C4-2B (cell line): ENCODE measurements at regions not wholly inside any gene's neighbourhood (a gene's known extent, or its start where the extent isn't known, plus 50 kb on each side); places are given as distances from the start of the nearest gene placed in this dataset.

ENCODE experiments used
- H3K27ac ChIP-seq: fragments of 450-650 bp; 2 replicates; pipeline ENCODE4 v1.5.1; 2017
- ZFX ChIP-seq: fragments of 450-650 bp; IDR thresholded peaks from 2 replicates; pipeline ENCODE4 v1.6.1; 2017
- TF ChIP-seq, protein P1 (sequence below): fragments of 450-650 bp; conservative IDR thresholded peaks from 2 replicates; pipeline ENCODE4 v1.5.1; 2017; ENCODE audit warnings: mild to moderate bottlenecking

DNA sequence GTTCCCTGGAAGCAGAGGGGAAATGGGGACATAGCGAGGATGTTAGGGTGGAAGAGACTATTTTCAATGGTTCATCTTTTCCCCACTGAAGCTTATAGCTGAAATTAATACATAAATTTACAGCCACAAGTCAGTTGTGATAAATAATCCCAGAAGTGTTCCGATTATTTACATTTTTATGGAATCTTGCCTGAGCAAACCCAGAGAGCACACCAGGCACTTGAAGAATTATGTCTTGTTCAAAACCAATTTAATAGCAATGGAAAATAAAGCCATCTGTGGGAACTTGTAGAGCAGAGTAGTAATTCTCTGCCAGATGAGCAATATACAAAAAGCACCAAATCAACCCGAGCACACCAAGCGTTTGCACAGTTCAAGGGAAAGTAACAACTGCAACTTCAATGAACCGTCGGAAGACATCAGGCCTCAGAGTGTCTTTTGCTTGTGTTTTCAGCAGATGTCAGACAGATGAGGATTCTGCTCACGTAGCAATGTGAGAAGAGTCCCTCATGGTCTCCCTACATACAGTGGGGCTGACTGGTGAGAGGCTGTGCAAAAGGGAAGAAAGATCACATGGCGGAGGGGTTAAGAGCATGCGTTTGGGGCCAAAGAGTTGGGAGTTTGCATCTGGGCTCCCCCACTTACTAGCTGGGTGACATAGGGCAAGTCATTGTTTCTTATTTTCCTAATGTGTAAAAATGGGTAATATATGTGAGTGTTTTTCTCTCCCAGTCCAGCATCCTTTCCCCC is 148.7 kb upstream of the HS3ST2 start:
- TF ChIP-seq ZFX, result no peak
- TF ChIP-seq, protein P1, sequence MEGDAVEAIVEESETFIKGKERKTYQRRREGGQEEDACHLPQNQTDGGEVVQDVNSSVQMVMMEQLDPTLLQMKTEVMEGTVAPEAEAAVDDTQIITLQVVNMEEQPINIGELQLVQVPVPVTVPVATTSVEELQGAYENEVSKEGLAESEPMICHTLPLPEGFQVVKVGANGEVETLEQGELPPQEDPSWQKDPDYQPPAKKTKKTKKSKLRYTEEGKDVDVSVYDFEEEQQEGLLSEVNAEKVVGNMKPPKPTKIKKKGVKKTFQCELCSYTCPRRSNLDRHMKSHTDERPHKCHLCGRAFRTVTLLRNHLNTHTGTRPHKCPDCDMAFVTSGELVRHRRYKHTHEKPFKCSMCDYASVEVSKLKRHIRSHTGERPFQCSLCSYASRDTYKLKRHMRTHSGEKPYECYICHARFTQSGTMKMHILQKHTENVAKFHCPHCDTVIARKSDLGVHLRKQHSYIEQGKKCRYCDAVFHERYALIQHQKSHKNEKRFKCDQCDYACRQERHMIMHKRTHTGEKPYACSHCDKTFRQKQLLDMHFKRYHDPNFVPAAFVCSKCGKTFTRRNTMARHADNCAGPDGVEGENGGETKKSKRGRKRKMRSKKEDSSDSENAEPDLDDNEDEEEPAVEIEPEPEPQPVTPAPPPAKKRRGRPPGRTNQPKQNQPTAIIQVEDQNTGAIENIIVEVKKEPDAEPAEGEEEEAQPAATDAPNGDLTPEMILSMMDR, result no peak
- H3K27ac ChIP-seq, result peak overlapping the region; percentile 39

DNA sequence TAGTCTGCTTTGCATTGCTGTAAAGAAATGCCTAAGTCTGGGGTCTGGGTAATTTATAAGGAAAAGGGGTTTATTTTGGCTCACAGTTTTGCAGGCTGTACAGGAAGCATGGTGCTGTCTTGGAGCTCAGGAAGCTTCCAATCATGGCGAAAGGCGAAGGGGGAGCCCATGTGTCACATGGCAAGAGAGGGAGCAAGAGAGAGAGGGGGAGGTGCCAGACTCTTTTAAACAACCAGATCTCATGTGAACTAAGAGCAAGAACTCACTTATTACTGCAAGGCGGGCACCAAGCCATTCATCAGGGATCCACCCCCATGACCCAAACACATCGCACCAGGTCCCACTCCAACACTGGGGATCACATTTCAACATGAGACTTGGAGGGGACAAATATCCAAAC is 148.2 kb upstream of the HS3ST2 start:
- TF ChIP-seq ZFX, result no peak
- TF ChIP-seq, protein P1, result no peak
- H3K27ac ChIP-seq, result peak overlapping the region; percentile 39

DNA sequence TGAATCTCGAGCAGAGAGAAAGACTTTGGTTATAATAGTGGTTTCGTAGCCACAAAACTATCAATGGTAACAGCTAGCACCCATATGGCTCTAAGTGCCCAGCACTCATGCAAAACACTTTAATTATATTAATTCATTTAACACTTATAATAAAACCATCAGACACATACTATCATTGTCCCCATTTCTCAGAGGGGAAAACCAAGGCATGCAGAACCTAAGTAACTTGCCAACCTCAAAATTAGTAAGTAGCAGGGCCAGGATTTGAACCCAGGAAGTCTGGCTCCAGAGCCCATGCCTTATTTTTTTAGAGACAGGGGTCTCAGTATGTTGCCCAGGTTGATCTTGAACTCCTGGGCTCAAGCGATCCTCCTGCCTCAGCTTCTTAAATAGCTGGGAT is 145.6 kb upstream of the HS3ST2 start:
- TF ChIP-seq, protein P1, result no peak
- no peak for TF ChIP-seq ZFX
- H3K27ac ChIP-seq, result no peak overlapping the region

DNA sequence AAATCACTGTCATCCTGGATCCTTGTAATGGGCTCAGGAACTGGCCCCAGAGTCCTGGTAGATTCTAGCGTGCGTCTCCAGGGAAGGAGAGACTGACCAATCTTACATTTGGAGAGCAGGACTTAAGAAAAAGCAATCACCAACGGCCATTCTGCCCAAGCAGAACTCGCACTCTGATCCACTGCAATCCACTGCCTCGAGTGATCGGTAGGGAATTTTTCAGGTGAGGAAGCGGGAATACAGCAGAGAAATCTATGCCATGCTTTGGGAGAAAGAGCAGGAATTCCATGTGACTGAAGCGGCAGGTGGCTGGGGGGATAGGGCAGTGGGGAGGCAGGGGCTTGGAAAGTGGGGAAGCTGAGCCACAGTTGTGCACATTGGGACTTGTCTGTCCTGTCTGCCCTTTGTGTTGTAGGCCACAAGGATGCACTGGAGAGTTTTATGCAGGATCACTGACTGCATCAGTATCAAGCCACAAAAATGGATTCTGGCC is 143.9 kb upstream of the HS3ST2 start:
- no peak for TF ChIP-seq ZFX
- TF ChIP-seq, protein P1, result no peak
- no peak overlapping the region for H3K27ac ChIP-seq

DNA sequence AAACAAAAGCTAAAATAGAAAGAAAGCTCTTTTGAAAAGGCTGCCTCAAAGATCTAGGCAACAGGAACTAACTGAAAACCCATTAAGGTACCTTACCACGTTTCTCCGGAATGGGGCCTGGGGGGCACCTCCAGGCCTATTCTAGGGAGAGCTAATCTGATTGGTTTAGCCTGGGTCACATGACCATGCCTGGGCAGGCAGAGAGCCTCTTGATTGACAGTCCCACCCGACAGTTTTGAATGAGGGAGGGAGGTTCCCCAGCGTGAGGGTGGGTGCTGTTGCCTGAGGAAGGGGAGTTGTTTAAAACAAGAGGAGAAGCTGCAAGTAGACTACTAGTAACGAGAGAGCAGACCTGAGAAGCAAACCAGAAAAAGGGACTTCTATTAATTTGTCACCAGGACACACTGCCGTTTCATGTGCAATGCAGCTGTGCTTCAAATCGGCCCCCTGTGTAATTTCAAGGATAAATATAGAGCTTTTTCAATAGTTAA is 143.4 kb upstream of the HS3ST2 start:
- TF ChIP-seq ZFX, result no peak
- TF ChIP-seq, protein P1, result no peak
- no peak overlapping the region for H3K27ac ChIP-seq

- TF ChIP-seq, protein P1, result no peak
- no peak for TF ChIP-seq ZFX
- no peak overlapping the region for H3K27ac ChIP-seq
Observed at GRCh38 chr16:22671301-22672076, 142.5 kb upstream of the HS3ST2 start.

DNA sequence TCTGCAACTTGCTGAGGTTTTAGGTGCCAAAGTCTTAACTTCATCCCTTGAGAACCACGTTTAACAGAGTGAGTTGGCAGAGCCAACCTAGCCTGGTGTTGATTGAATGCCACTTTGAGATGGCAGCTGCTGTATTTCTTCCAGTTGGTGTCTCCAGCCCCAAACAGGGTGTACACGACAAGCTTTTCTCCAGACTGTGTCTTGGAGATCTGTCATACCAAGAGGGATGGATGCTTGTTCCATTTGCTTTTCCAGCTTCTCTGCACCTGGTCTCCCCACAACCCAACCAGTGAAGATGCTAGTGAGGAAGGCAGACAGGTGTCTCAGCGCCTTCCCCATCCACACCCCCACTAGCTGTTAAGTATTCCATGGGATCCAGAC is 141.1 kb upstream of the HS3ST2 start:
- no peak for TF ChIP-seq ZFX
- TF ChIP-seq, protein P1, result no peak

More for the DNA sequence above, 141.1 kb upstream of the HS3ST2 start:
- H3K27ac ChIP-seq, result no peak overlapping the region
